ENCODE measurements at regions not wholly inside any gene's neighbourhood (a gene's known extent, or its start where the extent isn't known, plus 50 kb on each side); places are given as distances from the start of the nearest gene placed in this dataset.
"Not testable (repeated sequence)": the region's sequence is repeated elsewhere in the genome, so short reads cannot be mapped to it uniquely, and the experiment has no call there.

GRCh38 chr9:115850548-115851304, 302.9 kb upstream of the PAPPA start:
- H3K9me3 ChIP-seq (ENCODE audit: control insufficient read depth, insufficient read depth, low read depth, low read length): no peaks in the 10 kb centered on the region
- CTCF ChIA-PET: no interaction called here
- no TSS peak for BruUV-seq (replicated peaks)
- DNase-seq (ENCODE audit: low read depth, low spot score): no peak
- no peaks in the 10 kb centered on the region for H3K36me3 ChIP-seq (ENCODE audit: control insufficient read depth, insufficient read depth, low read length)
- POLR2A ChIA-PET: no interaction called here
- H3K4me1 ChIP-seq (ENCODE audit: control insufficient read depth, insufficient read depth, low read length): no peaks in the 10 kb centered on the region
- H3K27ac ChIP-seq (ENCODE audit: low read length): no peak overlapping the region
- in situ Hi-C loops (cut with HindIII; ENCODE audit: low pct_unique_long_range_greater_than_20kb, low sequenced_read_pairs): no loop called here
- no peak for TF ChIP-seq TCF7L2 (IDR thresholded peaks at IDR 0.05; ENCODE audit: low read depth, low read length)
- no peak for TF ChIP-seq SIN3A (IDR thresholded peaks at IDR 0.05; ENCODE audit: borderline replicate concordance, insufficient read depth, low read depth, low read length)
- no peak for TF ChIP-seq REST (IDR thresholded peaks at IDR 0.05; ENCODE audit: insufficient read depth in 1 of 2, low read depth in 2 of 2, low read length in 1 of 2)
- TF ChIP-seq CTCF (IDR thresholded peaks at IDR 0.05): no peak
- TF ChIP-seq POLR2AphosphoS5 (IDR thresholded peaks at IDR 0.05; ENCODE audit: low read depth, low read length): no peak
- no peaks in the 10 kb centered on the region for H3K27me3 ChIP-seq (ENCODE audit: control insufficient read depth, insufficient read depth, low read length)
- ATAC-seq: no peak
- no peak overlapping the region for H3K4me3 ChIP-seq (ENCODE audit: low read depth in 2 of 2, low read length in 2 of 2)
- intact Hi-C loops (cut with micrococcal nuclease; ENCODE audit: unreplicated experiment): no loop called here

- no peaks in the 10 kb centered on the region for H3K27me3 ChIP-seq (ENCODE audit: control insufficient read depth, insufficient read depth, low read length)
- H3K9me3 ChIP-seq (ENCODE audit: control insufficient read depth, insufficient read depth, low read depth, low read length): no peaks in the 10 kb centered on the region
- H3K4me3 ChIP-seq (ENCODE audit: low read depth in 2 of 2, low read length in 2 of 2): no peak overlapping the region
- no peaks in the 10 kb centered on the region for H3K4me1 ChIP-seq (ENCODE audit: control insufficient read depth, insufficient read depth, low read length)
- DNase-seq (ENCODE audit: low read depth, low spot score) (no peak), ATAC-seq (no peak)
- in situ Hi-C loops (cut with HindIII; ENCODE audit: low pct_unique_long_range_greater_than_20kb, low sequenced_read_pairs): no loop called here
- no peaks in the 10 kb centered on the region for H3K36me3 ChIP-seq (ENCODE audit: control insufficient read depth, insufficient read depth, low read length)
- ChIA-PET CTCF (no interaction called here), POLR2A (no interaction called here)
- intact Hi-C loops (cut with micrococcal nuclease; ENCODE audit: unreplicated experiment): no loop called here
- BruUV-seq (replicated peaks): no TSS peak
- TF ChIP-seq SIN3A (IDR thresholded peaks at IDR 0.05; ENCODE audit: borderline replicate concordance, insufficient read depth, low read depth, low read length) (no peak), TCF7L2 (IDR thresholded peaks at IDR 0.05; ENCODE audit: low read depth, low read length) (no peak), REST (IDR thresholded peaks at IDR 0.05; ENCODE audit: insufficient read depth in 1 of 2, low read depth in 2 of 2, low read length in 1 of 2) (no peak), POLR2AphosphoS5 (IDR thresholded peaks at IDR 0.05; ENCODE audit: low read depth, low read length) (no peak), CTCF (IDR thresholded peaks at IDR 0.05) (no peak)
- H3K27ac ChIP-seq (ENCODE audit: low read length): no peak overlapping the region
Measured at GRCh38 chr9:115855458-115856133, 298.0 kb upstream of the PAPPA start.

GRCh38 chr9:115858421-115858820, 295.2 kb upstream of the PAPPA start:
- DNase-seq (ENCODE audit: low read depth, low spot score); in situ Hi-C loops (cut with HindIII; ENCODE audit: low pct_unique_long_range_greater_than_20kb, low sequenced_read_pairs); H3K9me3 ChIP-seq (ENCODE audit: control insufficient read depth, insufficient read depth, low read depth, low read length); POLR2A ChIA-PET; H3K4me3 ChIP-seq (ENCODE audit: low read depth in 2 of 2, low read length in 2 of 2); BruUV-seq (replicated peaks); H3K4me1 ChIP-seq (ENCODE audit: control insufficient read depth, insufficient read depth, low read length); CTCF ChIA-PET; H3K27me3 ChIP-seq (ENCODE audit: control insufficient read depth, insufficient read depth, low read length); H3K27ac ChIP-seq (ENCODE audit: low read length); H3K36me3 ChIP-seq (ENCODE audit: control insufficient read depth, insufficient read depth, low read length); ATAC-seq; intact Hi-C loops (cut with micrococcal nuclease; ENCODE audit: unreplicated experiment): not testable (repeated sequence)
